ENCODE measurements at regions not wholly inside any gene's neighbourhood (a gene's known extent, or its start where the extent isn't known, plus 50 kb on each side); places are given as distances from the start of the nearest gene placed in this dataset.

DNA sequence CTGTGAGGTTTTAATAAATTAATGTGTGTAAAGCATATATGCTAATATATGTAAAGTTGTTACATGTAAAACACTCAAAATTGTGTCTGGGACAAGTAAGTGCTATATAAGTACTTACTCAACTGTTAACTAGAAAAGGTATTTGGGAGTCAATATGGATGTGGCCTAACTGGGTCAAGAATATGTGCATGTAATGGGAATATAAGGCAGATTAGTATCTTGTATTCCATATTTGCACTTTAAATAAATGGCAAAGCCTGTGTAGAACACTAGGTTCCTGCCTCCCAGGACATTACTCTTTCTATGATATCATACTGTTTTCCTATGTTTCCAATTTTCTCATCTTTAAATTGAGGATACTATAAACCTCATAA is 270.6 kb downstream of the FBXO8 start:
- Histone ChIP-seq H3K79me2 (ENCODE audit: control insufficient read depth in 1 of 2, insufficient read depth in 2 of 2, low read length in 2 of 2) (no peaks in the 10 kb centered on the region), H3K79me1 (ENCODE audit: low read depth, low read length) (no peaks in the 10 kb centered on the region), H3K4ac (replicated peaks; ENCODE audit: insufficient read length, low read depth, low read length) (no peak overlapping the region), H3K4me2 (ENCODE audit: insufficient read depth in 1 of 2, low read depth in 2 of 2, low read length in 2 of 2) (no peak overlapping the region), H2BK5ac (ENCODE audit: low read depth, low read length) (no peak overlapping the region), H2BK15ac (ENCODE audit: low read length) (no peak overlapping the region), H3K4me1 (replicated peaks in 1 of 4; ENCODE audit: control insufficient read depth in 3 of 4, insufficient read depth in 4 of 4, low read length in 3 of 4) (no peaks in the 10 kb centered on the region), H2BK20ac (ENCODE audit: low read length) (no peak overlapping the region), H3K14ac (ENCODE audit: insufficient read length) (no peak overlapping the region), H3K27ac (ENCODE audit: low read depth, low read length) (no peak overlapping the region), H3K23ac (ENCODE audit: insufficient read length) (no peak overlapping the region), H4K8ac (ENCODE audit: extremely low read depth, insufficient read depth, low read length) (no peak overlapping the region), H3K9ac (replicated peaks in 1 of 4; ENCODE audit: extremely low read depth in 1 of 4, low read depth in 3 of 4, low read length in 3 of 4) (no peak overlapping the region), H2AFZ (ENCODE audit: low read length) (no peak overlapping the region), H2BK120ac (replicated peaks; ENCODE audit: low read depth, low read length) (no peak overlapping the region), H3K4me3 (ENCODE audit: extremely low read depth in 1 of 4, insufficient read depth in 2 of 4, low read depth in 3 of 4, low read length in 4 of 4) (no peak overlapping the region), H3K27me3 (replicated peaks in 1 of 4; ENCODE audit: control insufficient read depth in 3 of 4, extremely low read depth in 1 of 4, insufficient read depth in 3 of 4, low read length in 3 of 4) (no peaks in the 10 kb centered on the region), H3K56ac (replicated peaks; ENCODE audit: insufficient read length, low read depth, low read length) (no peak overlapping the region), H3K36me3 (ENCODE audit: control insufficient read depth in 2 of 4, insufficient read depth in 4 of 4, low read length in 3 of 4) (no peaks in the 10 kb centered on the region), H3K23me2 (ENCODE audit: low read depth, low read length) (no peaks in the 10 kb centered on the region), H2BK12ac (ENCODE audit: low read depth, low read length) (no peak overlapping the region), H2AK5ac (ENCODE audit: low read depth, low read length) (no peak overlapping the region), H4K91ac (replicated peaks; ENCODE audit: insufficient read length, low read length) (no peak overlapping the region), H4K20me1 (replicated peaks in 1 of 2; ENCODE audit: control insufficient read depth in 1 of 2, insufficient read depth in 2 of 2, low read length in 2 of 2) (no peaks in the 10 kb centered on the region), H3K9me3 (ENCODE audit: insufficient read depth in 2 of 2, low read depth in 1 of 2, low read length in 1 of 2) (no peaks in the 10 kb centered on the region), H3K18ac (ENCODE audit: extremely low read depth, low read length) (no peak overlapping the region), H4K5ac (ENCODE audit: insufficient read length, low read depth, low read length) (no peak overlapping the region)
- no peak for FAIRE-seq
- POLR2A ChIA-PET (ENCODE audit: partially characterized antibody) = no interaction called here
- CTCF ChIA-PET (ENCODE audit: partially characterized antibody) = interaction anchor here (1.1 kb wide), 1 partner anchor 23 kb away, joined by 3 read pairs; no protein-coding TSS in a partner anchor
- TF ChIP-seq TAF1 (IDR thresholded peaks at IDR 0.05; ENCODE audit: low read depth, low read length) (no peak), EZH2 (IDR thresholded peaks at IDR 0.05; ENCODE audit: low read depth, low read length, severe bottlenecking) (no peak), SP4 (IDR thresholded peaks at IDR 0.05; ENCODE audit: low read length) (no peak), SIRT6 (IDR thresholded peaks at IDR 0.05; ENCODE audit: low read length) (no peak), RXRA (IDR thresholded peaks at IDR 0.05; ENCODE audit: insufficient read depth, low read depth, low read length) (no peak), EP300 (IDR thresholded peaks at IDR 0.05; ENCODE audit: borderline replicate concordance in 1 of 2, low read depth in 2 of 2, low read length in 2 of 2) (no peak), NANOG (IDR thresholded peaks at IDR 0.05; ENCODE audit: insufficient read depth, low read depth, low read length, poor library complexity, severe bottlenecking) (no peak), GTF2F1 (IDR thresholded peaks at IDR 0.05; ENCODE audit: borderline replicate concordance, low read depth, low read length) (no peak)
- TF ChIP-seq, protein P1, sequence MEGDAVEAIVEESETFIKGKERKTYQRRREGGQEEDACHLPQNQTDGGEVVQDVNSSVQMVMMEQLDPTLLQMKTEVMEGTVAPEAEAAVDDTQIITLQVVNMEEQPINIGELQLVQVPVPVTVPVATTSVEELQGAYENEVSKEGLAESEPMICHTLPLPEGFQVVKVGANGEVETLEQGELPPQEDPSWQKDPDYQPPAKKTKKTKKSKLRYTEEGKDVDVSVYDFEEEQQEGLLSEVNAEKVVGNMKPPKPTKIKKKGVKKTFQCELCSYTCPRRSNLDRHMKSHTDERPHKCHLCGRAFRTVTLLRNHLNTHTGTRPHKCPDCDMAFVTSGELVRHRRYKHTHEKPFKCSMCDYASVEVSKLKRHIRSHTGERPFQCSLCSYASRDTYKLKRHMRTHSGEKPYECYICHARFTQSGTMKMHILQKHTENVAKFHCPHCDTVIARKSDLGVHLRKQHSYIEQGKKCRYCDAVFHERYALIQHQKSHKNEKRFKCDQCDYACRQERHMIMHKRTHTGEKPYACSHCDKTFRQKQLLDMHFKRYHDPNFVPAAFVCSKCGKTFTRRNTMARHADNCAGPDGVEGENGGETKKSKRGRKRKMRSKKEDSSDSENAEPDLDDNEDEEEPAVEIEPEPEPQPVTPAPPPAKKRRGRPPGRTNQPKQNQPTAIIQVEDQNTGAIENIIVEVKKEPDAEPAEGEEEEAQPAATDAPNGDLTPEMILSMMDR (IDR thresholded peaks at IDR 0.05; ENCODE audit: control extremely low read depth in 1 of 3, insufficient read depth in 1 of 3, low read depth in 1 of 3, low read length in 3 of 3) = no peak
- TF ChIP-seq, protein P2, sequence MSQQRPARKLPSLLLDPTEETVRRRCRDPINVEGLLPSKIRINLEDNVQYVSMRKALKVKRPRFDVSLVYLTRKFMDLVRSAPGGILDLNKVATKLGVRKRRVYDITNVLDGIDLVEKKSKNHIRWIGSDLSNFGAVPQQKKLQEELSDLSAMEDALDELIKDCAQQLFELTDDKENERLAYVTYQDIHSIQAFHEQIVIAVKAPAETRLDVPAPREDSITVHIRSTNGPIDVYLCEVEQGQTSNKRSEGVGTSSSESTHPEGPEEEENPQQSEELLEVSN (IDR thresholded peaks at IDR 0.05) = no peak
- DNase-seq (ENCODE audit: low read depth in 1 of 2, low spot score in 2 of 2) = no peak
